ENCODE measurements at regions not wholly inside any gene's neighbourhood (a gene's known extent, or its start where the extent isn't known, plus 50 kb on each side); places are given as distances from the start of the nearest gene placed in this dataset.
A peak's percentile ranks its signal among the peaks of the same experiment; 100 is the strongest.

DNA sequence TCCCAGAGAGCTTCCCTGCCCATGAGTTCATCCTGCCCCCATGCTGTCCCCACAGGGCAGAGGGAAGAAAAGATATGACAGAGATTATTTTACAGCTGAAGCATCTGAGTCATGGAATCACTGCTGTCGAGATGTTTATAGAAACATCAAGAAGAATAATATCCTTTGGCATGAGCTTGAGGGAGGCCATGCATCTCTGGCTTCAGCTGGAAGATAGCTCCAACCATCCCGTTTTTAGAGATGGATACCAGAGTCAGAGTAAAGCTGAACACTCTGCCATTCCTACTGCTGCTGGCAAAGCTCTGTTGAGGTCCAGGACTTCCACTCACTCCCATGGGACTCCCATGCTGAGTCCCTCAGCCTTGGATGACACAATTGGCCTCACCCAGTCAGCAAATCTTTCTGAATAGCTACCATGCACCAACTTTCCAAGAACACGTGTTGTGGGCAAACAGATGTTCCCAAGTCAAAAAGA is 167.8 kb downstream of the TTC32 start:
- no peaks in the 10 kb centered on the region for H3K9me3 ChIP-seq
- no peaks in the 10 kb centered on the region for H3K36me3 ChIP-seq (ENCODE audit: insufficient read depth in 1 of 2, low read depth in 1 of 2)
- peaks cover 43% of the 10 kb centered on the region for H3K4me1 ChIP-seq
- ATAC-seq (peak in 3 of 4 donors; percentile 55 to 74 (median 66)), DNase-seq (no peak)
- intact Hi-C loops (cut with DNase I) = no loop called here
- 14 to 35% (median 25%) methylated on average over 3 of the region's 3 CpGs for WGBS, 3 donors
- no peak overlapping the region for H3K4me3 ChIP-seq
- TF ChIP-seq, protein P1, sequence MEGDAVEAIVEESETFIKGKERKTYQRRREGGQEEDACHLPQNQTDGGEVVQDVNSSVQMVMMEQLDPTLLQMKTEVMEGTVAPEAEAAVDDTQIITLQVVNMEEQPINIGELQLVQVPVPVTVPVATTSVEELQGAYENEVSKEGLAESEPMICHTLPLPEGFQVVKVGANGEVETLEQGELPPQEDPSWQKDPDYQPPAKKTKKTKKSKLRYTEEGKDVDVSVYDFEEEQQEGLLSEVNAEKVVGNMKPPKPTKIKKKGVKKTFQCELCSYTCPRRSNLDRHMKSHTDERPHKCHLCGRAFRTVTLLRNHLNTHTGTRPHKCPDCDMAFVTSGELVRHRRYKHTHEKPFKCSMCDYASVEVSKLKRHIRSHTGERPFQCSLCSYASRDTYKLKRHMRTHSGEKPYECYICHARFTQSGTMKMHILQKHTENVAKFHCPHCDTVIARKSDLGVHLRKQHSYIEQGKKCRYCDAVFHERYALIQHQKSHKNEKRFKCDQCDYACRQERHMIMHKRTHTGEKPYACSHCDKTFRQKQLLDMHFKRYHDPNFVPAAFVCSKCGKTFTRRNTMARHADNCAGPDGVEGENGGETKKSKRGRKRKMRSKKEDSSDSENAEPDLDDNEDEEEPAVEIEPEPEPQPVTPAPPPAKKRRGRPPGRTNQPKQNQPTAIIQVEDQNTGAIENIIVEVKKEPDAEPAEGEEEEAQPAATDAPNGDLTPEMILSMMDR (IDR thresholded peaks at IDR 0.05) = no peak
- peaks cover 0 to 5% (median 0%) of the 10 kb centered on the region in 3 donors for H3K27me3 ChIP-seq (ENCODE audit: insufficient read depth in 3 of 3, low read length in 2 of 3)
- H3K27ac ChIP-seq = no peak overlapping the region

DNA sequence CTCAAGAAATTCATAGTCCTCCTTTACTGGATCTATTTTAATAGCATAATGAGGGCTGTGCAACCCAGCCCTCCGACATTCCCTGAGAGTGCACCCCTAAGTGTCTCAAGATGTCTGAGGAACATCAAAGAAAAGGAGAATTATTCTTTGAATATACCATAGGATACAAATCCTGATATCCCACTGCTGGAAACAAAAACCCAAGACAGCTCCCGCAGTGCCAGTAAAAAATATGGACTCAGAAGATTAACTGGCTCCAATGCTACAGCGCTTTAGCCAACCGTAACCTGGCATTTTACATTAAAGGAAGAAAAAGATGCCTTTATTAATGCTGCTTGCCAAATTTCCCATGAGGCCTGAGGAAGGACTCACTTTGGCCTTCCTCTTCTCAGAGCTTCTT is 168.4 kb downstream of the TTC32 start:
- TF ChIP-seq, protein P1 (IDR thresholded peaks at IDR 0.05) = no peak
- intact Hi-C loops (cut with DNase I) = no loop called here
- no peaks in the 10 kb centered on the region for H3K36me3 ChIP-seq (ENCODE audit: insufficient read depth in 1 of 2, low read depth in 1 of 2)
- H3K9me3 ChIP-seq = no peaks in the 10 kb centered on the region
- H3K4me3 ChIP-seq = no peak overlapping the region
- ATAC-seq (no peak), DNase-seq (no peak)
- peaks cover 0 to 5% (median 0%) of the 10 kb centered on the region in 3 donors for H3K27me3 ChIP-seq (ENCODE audit: insufficient read depth in 3 of 3, low read length in 2 of 3)
- H3K4me1 ChIP-seq = peaks cover 37% of the 10 kb centered on the region
- 96 to 98% (median 97%) methylated on average over 4 of the region's 4 CpGs for WGBS, 3 donors
- no peak overlapping the region for H3K27ac ChIP-seq

DNA sequence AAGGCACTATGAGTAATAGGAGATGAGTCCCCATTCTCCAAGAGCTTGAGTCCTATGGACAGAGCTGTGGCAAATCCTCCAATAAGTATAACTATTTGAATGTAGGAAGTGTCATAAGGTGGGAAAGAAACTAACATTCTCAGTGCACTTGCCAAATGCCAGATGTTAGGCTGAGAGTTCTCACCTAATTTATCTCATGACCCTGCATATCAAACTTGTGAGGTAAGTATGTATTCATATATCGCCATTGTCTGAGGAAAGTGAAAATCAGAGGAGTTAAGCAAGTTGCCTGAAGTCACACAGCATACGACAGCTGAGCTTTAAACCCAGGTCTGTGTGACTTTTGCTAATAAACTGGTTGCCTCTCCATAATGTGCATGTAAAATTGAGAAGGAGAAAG is 169.5 kb downstream of the TTC32 start:
- H3K4me1 ChIP-seq = peaks cover 31% of the 10 kb centered on the region
- TF ChIP-seq, protein P1 (IDR thresholded peaks at IDR 0.05) = no peak
- H3K9me3 ChIP-seq = no peaks in the 10 kb centered on the region
- H3K4me3 ChIP-seq = no peak overlapping the region
- intact Hi-C loops (cut with DNase I) = no loop called here
- ATAC-seq (no peak), DNase-seq (no peak)
- WGBS, 3 donors = 96 to 98% (median 98%) methylated on average over 2 of the region's 2 CpGs
- no peaks in the 10 kb centered on the region for H3K36me3 ChIP-seq (ENCODE audit: insufficient read depth in 1 of 2, low read depth in 1 of 2)
- H3K27ac ChIP-seq = no peak overlapping the region
- H3K27me3 ChIP-seq (ENCODE audit: insufficient read depth in 3 of 3, low read length in 2 of 3) = peaks cover 0 to 5% (median 0%) of the 10 kb centered on the region in 3 donors

DNA sequence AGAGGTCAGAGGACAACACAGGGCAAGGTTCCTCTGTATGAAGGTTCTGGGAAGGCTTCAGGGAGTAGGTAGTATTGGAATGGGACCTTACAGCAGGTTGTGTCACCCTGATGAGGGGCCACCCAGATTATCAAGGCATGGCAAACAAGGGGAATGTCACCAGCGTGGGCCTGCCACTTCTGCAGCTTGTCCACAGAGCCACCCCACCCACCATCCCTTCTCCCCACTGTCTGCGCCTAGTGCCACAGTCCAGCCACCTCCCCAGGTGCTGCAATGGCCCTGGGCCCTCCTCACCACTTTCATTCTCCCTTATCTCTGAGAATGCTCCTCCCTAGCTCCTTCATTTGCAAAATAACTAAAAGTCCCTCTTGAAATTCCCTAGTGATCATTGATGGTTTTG is 170.3 kb downstream of the TTC32 start:
- peaks cover 24% of the 10 kb centered on the region for H3K4me1 ChIP-seq
- TF ChIP-seq, protein P1 (IDR thresholded peaks at IDR 0.05) = no peak
- H3K27ac ChIP-seq = no peak overlapping the region
- H3K27me3 ChIP-seq (ENCODE audit: insufficient read depth in 3 of 3, low read length in 2 of 3) = peaks cover 0 to 5% (median 0%) of the 10 kb centered on the region in 3 donors
- intact Hi-C loops (cut with DNase I) = no loop called here
- no peaks in the 10 kb centered on the region for H3K9me3 ChIP-seq
- H3K4me3 ChIP-seq = no peak overlapping the region
- no peak for DNase-seq
- H3K36me3 ChIP-seq (ENCODE audit: insufficient read depth in 1 of 2, low read depth in 1 of 2) = no peaks in the 10 kb centered on the region
- 92 to 100% (median 94%) methylated on average over 2 of the region's 2 CpGs for WGBS, 3 donors
- ATAC-seq = no peak

DNA sequence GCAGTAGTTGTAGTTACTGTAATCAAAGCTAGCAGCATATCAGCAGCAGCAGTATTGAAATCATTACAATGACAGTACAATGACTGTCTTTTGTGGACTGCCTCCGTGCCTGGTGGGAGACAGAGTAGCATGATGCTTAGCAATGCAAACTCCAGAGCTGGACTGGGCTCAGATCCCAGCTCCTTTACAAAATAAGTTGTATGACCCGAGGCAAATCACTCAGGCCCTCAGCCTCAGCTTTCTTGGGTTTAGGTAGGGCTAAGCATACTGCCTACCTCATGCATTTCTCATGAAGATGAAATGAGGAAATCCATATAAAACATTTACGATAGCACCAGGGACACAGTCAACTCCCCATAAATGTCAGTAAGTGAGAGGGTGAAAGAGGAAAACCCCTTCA is 170.7 kb downstream of the TTC32 start:
- Histone ChIP-seq H3K4me3 (no peak overlapping the region), H3K36me3 (ENCODE audit: insufficient read depth in 1 of 2, low read depth in 1 of 2) (no peaks in the 10 kb centered on the region), H3K9me3 (no peaks in the 10 kb centered on the region), H3K27ac (no peak overlapping the region), H3K4me1 (peaks cover 20% of the 10 kb centered on the region), H3K27me3 (ENCODE audit: insufficient read depth in 3 of 3, low read length in 2 of 3) (peaks cover 0 to 5% (median 0%) of the 10 kb centered on the region in 3 donors)
- intact Hi-C loops (cut with DNase I) = no loop called here
- TF ChIP-seq, protein P1 (IDR thresholded peaks at IDR 0.05) = no peak
- ATAC-seq (no peak), DNase-seq (no peak)
- WGBS, 3 donors = 63 to 92% (median 63%) methylated on average over 3 of the region's 3 CpGs
